GM12878 (cell line): ENCODE measurements at regions not wholly inside any gene's neighbourhood (a gene's known extent, or its start where the extent isn't known, plus 50 kb on each side); places are given as distances from the start of the nearest gene placed in this dataset.

Source experiments
- CEBPZ ChIP-seq: fragments of 150-350 bp; IDR thresholded peaks from 2 replicates; pipeline ENCODE4 v1.6.1; 2016; ENCODE audit warnings: low read depth, low read length
- MLLT1 ChIP-seq: fragments of 450-650 bp; IDR thresholded peaks from 2 replicates; pipeline ENCODE4 v1.6.1; 2016; ENCODE audit warnings: mild to moderate bottlenecking
- PAX8 ChIP-seq: fragments of 450-650 bp; IDR thresholded peaks from 2 replicates; pipeline ENCODE4 v1.6.1; 2017; ENCODE audit warnings: mild to moderate bottlenecking, moderate library complexity
- RAD21 ChIP-seq: IDR thresholded peaks from 2 replicates; pipeline ENCODE4 v1.6.1; 2011; ENCODE audit warnings: mild to moderate bottlenecking, low read depth, low read length, moderate library complexity; ENCODE audit not compliant: insufficient read depth
- RUNX3 ChIP-seq: IDR thresholded peaks from 2 replicates; pipeline ENCODE4 v1.6.1; 2012; ENCODE audit warnings: low read length, inconsistent platforms
- SKIL ChIP-seq: fragments of 450-650 bp; IDR thresholded peaks from 2 replicates; pipeline ENCODE4 v1.6.1; 2017; ENCODE audit warnings: mild to moderate bottlenecking, low read depth, inconsistent platforms; ENCODE audit not compliant: poor library complexity, severe bottlenecking
- ZNF592 ChIP-seq: fragments of 450-650 bp; IDR thresholded peaks from 2 replicates; pipeline ENCODE4 v1.6.1; 2017; ENCODE audit warnings: mild to moderate bottlenecking, moderate library complexity

GRCh38 chr7:37578350-37578749, 105.2 kb upstream of the GPR141 start (continued):
- no peak for TF ChIP-seq ZNF592
- TF ChIP-seq RAD21, result no peak
- no peak for TF ChIP-seq MLLT1
- no peak for TF ChIP-seq CEBPZ
- TF ChIP-seq PAX8, result no peak
- TF ChIP-seq SKIL, result no peak
- no peak for TF ChIP-seq RUNX3
